Mesodermal cell (in vitro differentiated cells): ENCODE measurements at regions not wholly inside any gene's neighbourhood (a gene's known extent, or its start where the extent isn't known, plus 50 kb on each side); places are given as distances from the start of the nearest gene placed in this dataset.
"Not testable (repeated sequence)": the region's sequence is repeated elsewhere in the genome, so short reads cannot be mapped to it uniquely, and the experiment has no call there.

Experiments
- H3K27ac ChIP-seq: 2 replicates; pipeline ENCODE4 v1.7.0; 2013; ENCODE audit warnings: mild to moderate bottlenecking, low read depth, low read length, moderate library complexity; ENCODE audit not compliant: severe bottlenecking
- H3K36me3 ChIP-seq: 2 replicates; pipeline ENCODE4 v1.7.1; 2013; ENCODE audit warnings: mild to moderate bottlenecking, low read length, moderate library complexity; ENCODE audit not compliant: control insufficient read depth, insufficient read depth
- H3K4me1 ChIP-seq: one replicate; pipeline ENCODE4 v1.7.1; 2013; ENCODE audit warnings: mild to moderate bottlenecking, low read length; ENCODE audit not compliant: insufficient read depth, control insufficient read depth, poor library complexity, severe bottlenecking
- H3K4me3 ChIP-seq: 2 replicates; pipeline ENCODE4 v1.7.0; 2013; ENCODE audit warnings: low read length, control low read depth, mild to moderate bottlenecking; ENCODE audit not compliant: insufficient read depth, poor library complexity, severe bottlenecking; ENCODE audit errors: extremely low read depth
- H3K9me3 ChIP-seq: 2 replicates; pipeline ENCODE4 v1.7.1; 2013; ENCODE audit warnings: mild to moderate bottlenecking, low read length, moderate library complexity; ENCODE audit not compliant: control insufficient read depth
- WGBS, 2 experiments: methylation state at CpG; one replicate each; pipeline ENCODE4 v1.1.5; 2013; ENCODE audit warnings: missing lambda C conversion rate in 2 of 2; ENCODE audit not compliant: insufficient coverage in 2 of 2; 5-methylcytosine and 5-hydroxymethylcytosine counted together

DNA sequence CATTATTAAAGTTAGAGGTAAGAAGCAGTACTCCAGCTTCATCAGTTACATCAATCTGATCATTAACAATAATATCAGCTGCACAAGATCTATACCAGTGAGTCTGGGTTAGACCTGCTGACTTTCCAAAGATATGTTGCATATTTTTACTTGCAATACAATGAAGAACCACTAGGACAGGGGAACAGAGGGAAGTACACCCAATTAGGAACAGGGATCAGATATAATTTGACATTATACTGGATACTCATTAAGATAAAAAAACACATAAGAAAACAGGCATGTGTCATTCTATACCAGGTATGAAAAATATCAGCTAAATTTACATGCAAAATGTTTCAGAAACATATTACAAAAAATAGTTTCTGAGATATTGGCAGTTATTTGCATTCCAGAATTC is 995.1 kb upstream of the DDX18 start:
- Histone ChIP-seq H3K27ac (no peak overlapping the region), H3K36me3 (no peaks in the 10 kb centered on the region), H3K4me3 (no peak overlapping the region), H3K4me1 (no peaks in the 10 kb centered on the region), H3K9me3 (no peaks in the 10 kb centered on the region)

DNA sequence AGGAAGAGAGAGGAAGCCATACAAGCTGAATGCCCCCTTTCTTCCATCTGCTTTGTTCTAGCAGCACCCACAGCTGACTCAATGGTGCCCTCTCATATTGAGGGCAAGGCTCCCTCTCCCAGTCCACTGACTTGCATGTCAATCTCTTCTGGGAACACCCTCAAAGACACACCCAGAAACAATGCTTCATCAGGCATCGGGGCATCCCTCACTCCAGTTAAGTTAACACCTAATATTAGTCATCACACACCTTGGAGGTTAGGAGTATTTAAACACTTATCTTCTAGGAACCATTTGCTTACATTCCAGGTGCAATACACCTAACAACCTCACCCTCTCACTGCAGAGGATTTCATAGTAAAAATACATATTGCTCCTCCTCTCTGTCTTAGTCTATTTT is 993.5 kb upstream of the DDX18 start:
- WGBS, 2 experiments: no CpG with 5 or more reads among the region's 1 CpG
- H3K9me3 ChIP-seq: no peaks in the 10 kb centered on the region
- no peaks in the 10 kb centered on the region for H3K4me1 ChIP-seq
- H3K27ac ChIP-seq: no peak overlapping the region
- H3K4me3 ChIP-seq: no peak overlapping the region
- no peaks in the 10 kb centered on the region for H3K36me3 ChIP-seq

GRCh38 chr2:116829543-116829942 is 984.9 kb upstream of the DDX18 start:
- not testable (repeated sequence) for H3K4me3 ChIP-seq, H3K27ac ChIP-seq, H3K9me3 ChIP-seq, H3K36me3 ChIP-seq, H3K4me1 ChIP-seq
- no CpG with 5 or more reads among the region's 16 CpGs for WGBS, 2 experiments

DNA sequence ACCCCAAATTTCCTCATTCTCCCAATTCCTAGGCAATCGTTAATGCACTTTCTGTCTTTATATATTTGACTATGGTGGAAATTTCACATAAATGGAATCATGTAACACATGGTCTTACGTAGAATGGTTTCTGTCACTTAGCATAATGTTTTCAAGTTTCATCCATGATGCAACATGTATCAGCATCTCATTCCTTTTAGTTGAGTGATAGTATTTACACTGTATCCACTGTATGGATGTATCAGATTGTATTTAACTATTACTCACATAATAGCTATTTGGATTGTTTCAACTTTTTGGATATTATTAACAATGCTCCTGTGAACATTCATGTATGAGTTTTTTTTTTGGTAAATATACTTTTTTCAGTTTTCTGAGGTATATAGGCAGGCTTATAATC is 982.3 kb upstream of the DDX18 start:
- H3K9me3 ChIP-seq: peaks cover 2% of the 10 kb centered on the region
- WGBS, 2 experiments: no CpG with 5 or more reads among the region's 2 CpGs
- no peak overlapping the region for H3K4me3 ChIP-seq
- no peaks in the 10 kb centered on the region for H3K4me1 ChIP-seq
- H3K36me3 ChIP-seq: no peaks in the 10 kb centered on the region
- no peak overlapping the region for H3K27ac ChIP-seq

DNA sequence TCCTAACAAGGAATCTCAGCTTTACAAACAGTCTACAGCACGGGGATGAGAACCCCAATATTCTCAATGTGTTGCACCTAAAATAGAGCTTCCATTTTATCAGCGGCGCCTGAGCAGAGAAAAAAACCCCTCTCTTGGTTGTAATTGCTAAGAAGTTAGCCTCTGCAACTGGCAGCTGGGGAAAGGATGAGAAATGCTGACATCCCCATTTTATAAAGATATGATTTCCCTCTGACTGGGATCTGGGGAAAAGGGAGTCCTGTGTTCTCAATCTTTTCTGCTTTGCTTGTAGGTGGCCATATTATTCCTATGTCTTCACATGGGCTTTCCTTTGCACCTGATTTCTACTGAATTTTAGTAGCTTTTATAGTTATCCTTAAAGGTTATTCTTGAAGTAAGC is 981.4 kb upstream of the DDX18 start:
- Histone ChIP-seq H3K36me3 (no peaks in the 10 kb centered on the region), H3K9me3 (peaks cover 2% of the 10 kb centered on the region), H3K4me3 (no peak overlapping the region), H3K4me1 (no peaks in the 10 kb centered on the region), H3K27ac (no peak overlapping the region)
- no CpG with 5 or more reads among the region's 3 CpGs for WGBS, 2 experiments

- no peaks in the 10 kb centered on the region for H3K36me3 ChIP-seq
- no peak overlapping the region for H3K27ac ChIP-seq
- H3K4me1 ChIP-seq: no peaks in the 10 kb centered on the region
- 65 to 78% methylated on average over 3 to 4 of the region's 5 CpGs for WGBS, 2 experiments
- peaks cover 5% of the 10 kb centered on the region for H3K9me3 ChIP-seq
- no peak overlapping the region for H3K4me3 ChIP-seq
These were observed 972.3 kb upstream of the DDX18 start for GRCh38 chr2:116842164-116842563.

GRCh38 chr2:116859708-116860107 is 954.8 kb upstream of the DDX18 start:
- no peaks in the 10 kb centered on the region for H3K4me1 ChIP-seq
- no CpG with 5 or more reads among the region's 4 CpGs for WGBS, 2 experiments
- no peak overlapping the region for H3K27ac ChIP-seq
- H3K9me3 ChIP-seq: no peaks in the 10 kb centered on the region
- no peak overlapping the region for H3K4me3 ChIP-seq
- no peaks in the 10 kb centered on the region for H3K36me3 ChIP-seq

- Histone ChIP-seq H3K9me3 (no peaks in the 10 kb centered on the region), H3K4me1 (no peaks in the 10 kb centered on the region), H3K27ac (no peak overlapping the region), H3K36me3 (no peaks in the 10 kb centered on the region), H3K4me3 (no peak overlapping the region)
- WGBS, 2 experiments: 82 to 93% methylated on average over 2 to 5 of the region's 5 CpGs
These were observed 940.5 kb upstream of the DDX18 start for GRCh38 chr2:116874021-116874420.

DNA sequence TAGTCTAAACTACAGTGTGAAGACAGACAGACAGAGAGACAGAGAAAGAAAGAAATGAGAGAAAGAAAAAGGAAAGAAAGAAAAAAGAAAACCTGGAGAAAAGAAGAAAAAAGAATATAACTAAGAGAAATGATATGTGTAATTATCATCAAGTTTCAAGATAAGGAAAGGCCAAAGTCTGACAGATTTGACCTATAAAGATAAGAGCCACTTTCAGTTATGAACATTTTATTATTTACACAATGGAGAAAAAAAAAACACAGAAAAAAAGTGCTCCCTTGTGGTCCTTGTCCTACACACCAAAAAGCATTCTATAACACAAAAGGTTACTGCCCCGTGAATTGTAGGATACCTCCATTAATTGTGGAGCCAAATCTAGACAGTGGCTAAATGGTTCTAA is 937.2 kb upstream of the DDX18 start:
- no peak overlapping the region for H3K27ac ChIP-seq
- H3K36me3 ChIP-seq: no peaks in the 10 kb centered on the region
- no peak overlapping the region for H3K4me3 ChIP-seq
- no peaks in the 10 kb centered on the region for H3K9me3 ChIP-seq
- no peaks in the 10 kb centered on the region for H3K4me1 ChIP-seq
- WGBS, 2 experiments: no CpG with 5 or more reads among the region's 1 CpG

DNA sequence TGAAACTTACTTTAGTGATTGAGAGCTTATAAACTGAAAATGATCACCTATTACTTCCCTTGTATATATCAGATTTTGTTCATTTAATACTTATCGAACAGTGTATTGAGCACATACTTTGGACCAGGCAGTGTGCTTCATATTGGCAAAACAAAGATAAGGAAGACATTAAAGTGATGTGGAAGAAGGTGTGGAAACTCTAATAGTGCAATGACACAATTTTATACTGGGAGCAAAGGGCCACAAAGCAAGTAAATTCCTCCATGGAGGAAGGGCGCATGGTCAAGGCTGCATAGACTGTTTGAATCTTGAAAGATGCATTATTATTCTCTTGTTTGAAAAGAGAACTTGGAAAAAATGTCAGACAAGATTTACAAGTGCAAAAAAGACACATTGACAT is 936.5 kb upstream of the DDX18 start:
- Histone ChIP-seq H3K9me3 (no peaks in the 10 kb centered on the region), H3K36me3 (no peaks in the 10 kb centered on the region), H3K4me1 (no peaks in the 10 kb centered on the region), H3K4me3 (no peak overlapping the region), H3K27ac (no peak overlapping the region)
- no CpG with 5 or more reads among the region's 2 CpGs for WGBS, 2 experiments

DNA sequence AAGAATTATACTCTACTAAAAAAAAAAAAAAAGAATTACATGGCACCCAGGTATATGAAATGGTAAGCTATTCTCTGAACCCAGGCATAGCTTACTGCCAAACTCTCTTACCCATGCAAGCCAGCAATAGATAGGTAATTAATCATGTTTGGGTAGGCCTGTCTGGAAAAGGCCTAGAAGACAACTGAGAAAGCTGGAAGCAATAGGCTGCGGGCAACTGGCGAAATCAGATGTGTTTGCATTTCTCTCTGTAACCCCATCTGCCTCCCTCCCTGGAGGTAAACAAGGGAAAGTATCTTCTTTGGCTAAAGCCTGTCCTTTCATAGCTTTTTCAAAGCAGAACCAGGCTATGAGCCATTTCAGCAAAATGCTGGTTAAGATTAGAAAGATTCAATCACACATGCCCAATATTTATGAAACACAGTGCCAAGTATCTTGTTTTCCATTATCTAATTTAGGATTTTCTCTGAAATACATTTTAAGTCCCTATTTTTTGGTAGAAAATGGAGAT is 934.8 kb upstream of the DDX18 start:
- Histone ChIP-seq H3K4me1 (no peaks in the 10 kb centered on the region), H3K27ac (no peak overlapping the region), H3K9me3 (no peaks in the 10 kb centered on the region), H3K36me3 (no peaks in the 10 kb centered on the region), H3K4me3 (no peak overlapping the region)
- WGBS, 2 experiments: 57% methylated on average over 2 of the region's 2 CpGs; no CpG with 5 or more reads in 1 of the 2 experiments

DNA sequence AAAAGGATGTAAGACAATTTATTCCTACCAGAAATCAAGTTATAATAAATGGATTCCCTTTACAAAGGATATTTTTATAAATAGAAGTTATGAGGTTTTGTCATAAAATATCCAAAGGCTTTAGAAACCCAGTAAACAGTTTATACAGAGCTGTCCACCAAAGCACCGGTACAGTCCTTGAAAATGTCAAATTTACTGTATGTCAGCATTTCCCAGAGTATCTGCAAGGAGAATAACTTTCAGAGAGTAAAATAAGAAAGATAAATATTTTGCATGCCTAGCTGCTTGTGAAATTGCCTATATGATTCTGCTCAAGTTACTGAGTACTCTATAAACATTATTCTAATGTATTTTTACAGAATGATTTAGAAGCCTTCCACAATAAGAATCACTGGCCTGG is 923.3 kb upstream of the DDX18 start:
- no peak overlapping the region for H3K4me3 ChIP-seq
- WGBS, 2 experiments: no CpG with 5 or more reads among the region's 1 CpG
- H3K9me3 ChIP-seq: no peaks in the 10 kb centered on the region
- no peaks in the 10 kb centered on the region for H3K4me1 ChIP-seq
- no peak overlapping the region for H3K27ac ChIP-seq
- no peaks in the 10 kb centered on the region for H3K36me3 ChIP-seq
